T-cell (primary cell): ENCODE measurements at regions not wholly inside any gene's neighbourhood (a gene's known extent, or its start where the extent isn't known, plus 50 kb on each side); places are given as distances from the start of the nearest gene placed in this dataset.

Experiments
- ATAC-seq, 4 experiments: fragments of 200-7000 bp in 3 of 4; fragments of 150-1000 bp in 1 of 4; cut with Tn5 transposase; replicated peaks in 1 of 4; 1 replicate in 3 of 4; 2 replicates in 1 of 4; pipeline ENCODE4 v1.10.0; 2021; ENCODE audit warnings: moderate library complexity in 3 of 4, mild to moderate bottlenecking in 2 of 4, moderate number of reproducible peaks in 1 of 4
- CTCF ChIA-PET, 2 donors: fragments of 300-600 bp; sonication (Branson Sonifier 250); formaldehyde crosslinking; loops; one replicate each; lab custom pipeline; 2022; ENCODE audit warnings: antibody characterized with exemption in 2 of 2; lab: Charles Lee
- POLR2A ChIA-PET, 2 donors: fragments of 300-600 bp; sonication (Branson Sonifier 250); formaldehyde crosslinking; loops; one replicate each; lab custom pipeline; 2022; ENCODE audit warnings: antibody characterized with exemption in 2 of 2; lab: Charles Lee
- DNase-seq, 35 experiments: peaks; one replicate each; pipeline versions ENCODE4 v3.0.0 to v3.0.0-alpha.2; 2013 to 2023
- H3K27ac ChIP-seq: one replicate; pipeline ENCODE4 v1.5.1; 2013; ENCODE audit warnings: low read length
- H3K27me3 ChIP-seq, 2 experiments: replicated peaks in 1 of 2; 1 replicate in 1 of 2; 2 replicates in 1 of 2; pipeline versions ENCODE4 v1.6.1 to v1.7.0; 2013; ENCODE audit warnings: low read length in 1 of 2, mixed read lengths in 1 of 2; ENCODE audit not compliant: control insufficient read depth in 2 of 2, insufficient read depth in 2 of 2; ENCODE audit errors: extremely low read depth in 1 of 2
- H3K36me3 ChIP-seq, 2 donors: 1 replicate in 1 of 2; 2 replicates in 1 of 2; pipeline versions ENCODE4 v1.6.1 to v1.7.0; 2013; ENCODE audit warnings: low read length in 1 of 2; ENCODE audit not compliant: control insufficient read depth in 2 of 2, insufficient read depth in 1 of 2; ENCODE audit errors: extremely low read depth in 1 of 2
- H3K4me1 ChIP-seq, 2 experiments: 1 replicate in 1 of 2; 2 replicates in 1 of 2; pipeline versions ENCODE4 v1.6.1 to v1.7.0; 2013; ENCODE audit warnings: low read length in 2 of 2, mixed read lengths in 1 of 2; ENCODE audit not compliant: insufficient read depth in 2 of 2, control insufficient read depth in 1 of 2; ENCODE audit errors: extremely low read depth in 1 of 2
- H3K4me3 ChIP-seq, 2 donors: 1 replicate in 1 of 2; 2 replicates in 1 of 2; pipeline versions ENCODE4 v1.5.1 to v1.7.0; 2013; ENCODE audit warnings: mild to moderate bottlenecking in 2 of 2, low read length in 1 of 2, moderate library complexity in 1 of 2; ENCODE audit not compliant: control insufficient read depth in 1 of 2; ENCODE audit errors: extremely low read depth in 1 of 2
- H3K9me3 ChIP-seq: 2 replicates; pipeline ENCODE4 v1.7.0; 2013
- H3K27ac Mint-ChIP-seq, 2 donors: one replicate each; pipeline ENCODE4 v1.8.0; 2020 to 2021; ENCODE audit warnings: mild to moderate bottlenecking in 2 of 2, mixed read lengths in 2 of 2
- H3K27me3 Mint-ChIP-seq, 2 donors: one replicate each; pipeline ENCODE4 v1.8.0; 2021 to 2022; ENCODE audit warnings: mixed read lengths in 2 of 2
- H3K36me3 Mint-ChIP-seq: one replicate; pipeline ENCODE4 v1.8.0; 2021; ENCODE audit warnings: mixed read lengths
- H3K4me1 Mint-ChIP-seq, 3 donors: one replicate each; pipeline ENCODE4 v1.8.0; 2020 to 2022; ENCODE audit warnings: mixed read lengths in 3 of 3, mild to moderate bottlenecking in 1 of 3
- H3K4me3 Mint-ChIP-seq, 3 donors: one replicate each; pipeline ENCODE4 v1.8.0; 2020 to 2022; ENCODE audit warnings: mild to moderate bottlenecking in 3 of 3, mixed read lengths in 3 of 3, moderate library complexity in 3 of 3
- H3K9me3 Mint-ChIP-seq, 3 donors: one replicate each; pipeline ENCODE4 v1.8.0; 2020 to 2022; ENCODE audit warnings: mixed read lengths in 3 of 3
- WGBS: methylation state at CpG from one replicate; pipeline ENCODE4 v1.1.5; 2013; ENCODE audit warnings: missing lambda C conversion rate; ENCODE audit not compliant: insufficient coverage; 5-methylcytosine and 5-hydroxymethylcytosine counted together

GRCh38 chr14:53356361-53357150 is 203.4 kb upstream of the DDHD1 start:
- Mint-ChIP-seq H3K4me1 (no peaks in the 10 kb centered on the region), H3K9me3 (peaks cover 0 to 6% (median 2%) of the 10 kb centered on the region in 3 donors), H3K4me3 (no peak overlapping the region), H3K36me3 (peaks cover 5% of the 10 kb centered on the region), H3K27me3 (no peaks in the 10 kb centered on the region), H3K27ac (no peak overlapping the region)
- ChIA-PET POLR2A (interaction anchor here in 1 of 2 donors (0.6 kb wide), 1 partner anchor 11 kb away, joined by 7 read pairs; no protein-coding TSS in a partner anchor), CTCF (interaction anchor here in 1 of 2 donors (1.1 kb wide), 1 partner anchor 49 kb away, joined by 3 read pairs; no protein-coding TSS in a partner anchor)
- no peaks in the 10 kb centered on the region for H3K4me1 ChIP-seq
- no peaks in the 10 kb centered on the region for H3K9me3 ChIP-seq
- no peak overlapping the region for H3K27ac ChIP-seq
- no peak overlapping the region for H3K4me3 ChIP-seq
- H3K36me3 ChIP-seq: no peaks in the 10 kb centered on the region
- ATAC-seq (no peak), DNase-seq (no peak)
- WGBS: 93% methylated on average over 3 of the region's 4 CpGs
- H3K27me3 ChIP-seq: no peaks in the 10 kb centered on the region

- POLR2A ChIA-PET: no interaction called here
- Mint-ChIP-seq H3K9me3 (peaks cover 0 to 6% (median 2%) of the 10 kb centered on the region in 3 donors), H3K4me1 (no peaks in the 10 kb centered on the region), H3K36me3 (peaks cover 11% of the 10 kb centered on the region), H3K4me3 (no peak overlapping the region), H3K27me3 (no peaks in the 10 kb centered on the region), H3K27ac (no peak overlapping the region)
- Histone ChIP-seq H3K9me3 (no peaks in the 10 kb centered on the region), H3K36me3 (no peaks in the 10 kb centered on the region), H3K4me3 (no peak overlapping the region), H3K27me3 (no peaks in the 10 kb centered on the region), H3K4me1 (no peaks in the 10 kb centered on the region), H3K27ac (no peak overlapping the region)
- 78% methylated on average over 4 of the region's 5 CpGs for WGBS
- CTCF ChIA-PET: interaction anchor here (0.6 to 1.1 kb wide), 2 partner anchors 14 kb away, joined by 3 read pairs; no protein-coding TSS in a partner anchor
- DNase-seq: no peak
- ATAC-seq: no peak
Measured at GRCh38 chr14:53355581-53356112, 202.5 kb upstream of the DDHD1 start.

- CTCF ChIA-PET: no interaction called here
- no peak for DNase-seq
- Histone ChIP-seq H3K9me3 (no peaks in the 10 kb centered on the region), H3K27me3 (no peaks in the 10 kb centered on the region), H3K4me3 (no peak overlapping the region), H3K36me3 (no peaks in the 10 kb centered on the region), H3K4me1 (no peaks in the 10 kb centered on the region), H3K27ac (no peak overlapping the region)
- H3K27me3 Mint-ChIP-seq: no peaks in the 10 kb centered on the region
- POLR2A ChIA-PET: interaction anchor here in 1 of 2 donors (0.8 kb wide), 1 partner anchor 9 kb away, joined by 3 read pairs; no protein-coding TSS in a partner anchor
- peaks cover 12% of the 10 kb centered on the region for H3K36me3 Mint-ChIP-seq
- H3K4me1 Mint-ChIP-seq: no peaks in the 10 kb centered on the region
- H3K9me3 Mint-ChIP-seq: peaks cover 0 to 3% (median 0%) of the 10 kb centered on the region in 3 donors
- no peak overlapping the region for H3K4me3 Mint-ChIP-seq
- H3K27ac Mint-ChIP-seq: no peak overlapping the region
- ATAC-seq: no peak
Measured at GRCh38 chr14:53354336-53354735, 201.2 kb upstream of the DDHD1 start.

- H3K9me3 ChIP-seq: no peaks in the 10 kb centered on the region
- Mint-ChIP-seq H3K36me3 (peaks cover 12% of the 10 kb centered on the region), H3K4me1 (no peaks in the 10 kb centered on the region), H3K27ac (no peak overlapping the region), H3K27me3 (no peaks in the 10 kb centered on the region), H3K9me3 (no peaks in the 10 kb centered on the region), H3K4me3 (no peak overlapping the region)
- H3K36me3 ChIP-seq: no peaks in the 10 kb centered on the region
- H3K4me1 ChIP-seq: no peaks in the 10 kb centered on the region
- CTCF ChIA-PET: no interaction called here
- H3K27ac ChIP-seq: no peak overlapping the region
- no peak overlapping the region for H3K4me3 ChIP-seq
- DNase-seq (no peak), ATAC-seq (no peak)
- H3K27me3 ChIP-seq: no peaks in the 10 kb centered on the region
- POLR2A ChIA-PET: no interaction called here
Measured at GRCh38 chr14:53350866-53351265, 197.7 kb upstream of the DDHD1 start.

GRCh38 chr14:53350429-53350828 is 197.3 kb upstream of the DDHD1 start:
- no peak overlapping the region for H3K27ac ChIP-seq
- POLR2A ChIA-PET: no interaction called here
- Mint-ChIP-seq H3K4me3 (no peak overlapping the region), H3K9me3 (no peaks in the 10 kb centered on the region), H3K4me1 (no peaks in the 10 kb centered on the region), H3K27ac (no peak overlapping the region), H3K36me3 (peaks cover 12% of the 10 kb centered on the region), H3K27me3 (no peaks in the 10 kb centered on the region)
- DNase-seq: no peak
- no peaks in the 10 kb centered on the region for H3K27me3 ChIP-seq
- no CpG with 5 or more reads among the region's 2 CpGs for WGBS
- H3K9me3 ChIP-seq: no peaks in the 10 kb centered on the region
- no peaks in the 10 kb centered on the region for H3K4me1 ChIP-seq
- H3K4me3 ChIP-seq: no peak overlapping the region
- ATAC-seq: no peak
- CTCF ChIA-PET: no interaction called here
- no peaks in the 10 kb centered on the region for H3K36me3 ChIP-seq

- 83% methylated on average over 1 of the region's 3 CpGs for WGBS
- Histone ChIP-seq H3K36me3 (no peaks in the 10 kb centered on the region), H3K4me3 (no peak overlapping the region), H3K9me3 (no peaks in the 10 kb centered on the region), H3K27me3 (no peaks in the 10 kb centered on the region), H3K4me1 (no peaks in the 10 kb centered on the region), H3K27ac (no peak overlapping the region)
- CTCF ChIA-PET: no interaction called here
- Mint-ChIP-seq H3K27ac (no peak overlapping the region), H3K4me1 (no peaks in the 10 kb centered on the region), H3K9me3 (no peaks in the 10 kb centered on the region), H3K27me3 (no peaks in the 10 kb centered on the region), H3K4me3 (no peak overlapping the region), H3K36me3 (peaks cover 8% of the 10 kb centered on the region)
- DNase-seq: no peak
- POLR2A ChIA-PET: no interaction called here
- ATAC-seq: no peak
Measured at GRCh38 chr14:53346988-53347387, 193.9 kb upstream of the DDHD1 start.
